ENCODE measurements at regions not wholly inside any gene's neighbourhood (a gene's known extent, or its start where the extent isn't known, plus 50 kb on each side); places are given as distances from the start of the nearest gene placed in this dataset.

DNA sequence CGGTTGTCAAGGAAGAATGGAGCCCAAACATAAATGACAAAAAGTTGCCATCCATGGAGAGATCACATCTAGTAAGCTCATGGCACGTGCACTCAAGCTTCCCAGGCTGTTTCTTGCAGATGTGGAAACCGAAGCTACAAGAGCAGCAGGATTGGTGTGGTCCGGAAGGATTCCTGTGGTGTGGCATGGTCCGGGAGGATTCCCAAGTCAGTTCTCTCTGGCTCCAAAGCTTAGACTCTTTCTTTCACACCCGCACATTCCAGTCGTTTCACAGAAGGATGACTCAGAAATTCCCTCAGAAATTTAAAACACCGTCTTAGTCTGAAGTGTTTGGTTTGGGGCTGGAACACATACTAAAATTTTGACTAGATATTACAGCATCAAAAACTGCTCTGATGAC lies 78.0 kb upstream of the DRD2 start:
- no peak for DNase-seq

DNA sequence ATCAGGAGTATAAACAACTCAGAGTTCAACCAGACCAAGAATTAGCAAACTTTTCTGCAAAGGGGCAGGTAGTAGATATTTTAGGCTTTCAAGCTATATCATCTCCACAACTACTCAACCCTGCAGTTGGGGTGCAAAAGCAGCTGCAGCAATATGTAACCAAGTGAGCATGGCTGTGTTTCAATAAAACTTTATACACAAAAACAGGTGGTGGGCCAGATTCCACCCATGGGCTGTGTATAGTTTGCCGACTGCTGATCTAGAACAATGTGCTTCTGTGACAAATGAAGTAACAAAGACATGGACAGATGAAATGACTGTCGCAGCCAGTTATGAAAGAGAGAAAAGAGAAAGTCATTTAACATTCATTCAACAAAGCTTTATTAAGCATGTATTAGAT lies 77.1 kb upstream of the DRD2 start:
- DNase-seq = no peak

DNA sequence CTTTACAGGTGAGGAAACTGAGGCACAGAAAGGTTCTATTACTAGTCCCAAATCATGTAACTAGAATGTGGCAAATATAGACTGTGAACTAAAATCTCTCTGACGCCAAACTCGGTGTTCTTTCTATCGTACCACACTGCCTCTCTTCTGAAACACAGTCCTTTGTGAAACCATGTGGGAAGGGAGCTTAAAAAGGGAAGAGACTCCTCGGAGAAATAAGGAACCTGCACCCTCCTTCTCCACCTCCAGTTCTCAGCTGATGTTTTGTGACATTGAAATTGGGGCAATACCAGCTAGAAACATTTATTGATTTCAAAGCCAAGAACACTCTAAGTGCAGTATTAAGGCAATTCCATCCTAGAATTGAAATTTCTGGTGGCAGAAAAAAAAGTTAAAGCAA lies 76.4 kb upstream of the DRD2 start:
- no peak for DNase-seq

DNA sequence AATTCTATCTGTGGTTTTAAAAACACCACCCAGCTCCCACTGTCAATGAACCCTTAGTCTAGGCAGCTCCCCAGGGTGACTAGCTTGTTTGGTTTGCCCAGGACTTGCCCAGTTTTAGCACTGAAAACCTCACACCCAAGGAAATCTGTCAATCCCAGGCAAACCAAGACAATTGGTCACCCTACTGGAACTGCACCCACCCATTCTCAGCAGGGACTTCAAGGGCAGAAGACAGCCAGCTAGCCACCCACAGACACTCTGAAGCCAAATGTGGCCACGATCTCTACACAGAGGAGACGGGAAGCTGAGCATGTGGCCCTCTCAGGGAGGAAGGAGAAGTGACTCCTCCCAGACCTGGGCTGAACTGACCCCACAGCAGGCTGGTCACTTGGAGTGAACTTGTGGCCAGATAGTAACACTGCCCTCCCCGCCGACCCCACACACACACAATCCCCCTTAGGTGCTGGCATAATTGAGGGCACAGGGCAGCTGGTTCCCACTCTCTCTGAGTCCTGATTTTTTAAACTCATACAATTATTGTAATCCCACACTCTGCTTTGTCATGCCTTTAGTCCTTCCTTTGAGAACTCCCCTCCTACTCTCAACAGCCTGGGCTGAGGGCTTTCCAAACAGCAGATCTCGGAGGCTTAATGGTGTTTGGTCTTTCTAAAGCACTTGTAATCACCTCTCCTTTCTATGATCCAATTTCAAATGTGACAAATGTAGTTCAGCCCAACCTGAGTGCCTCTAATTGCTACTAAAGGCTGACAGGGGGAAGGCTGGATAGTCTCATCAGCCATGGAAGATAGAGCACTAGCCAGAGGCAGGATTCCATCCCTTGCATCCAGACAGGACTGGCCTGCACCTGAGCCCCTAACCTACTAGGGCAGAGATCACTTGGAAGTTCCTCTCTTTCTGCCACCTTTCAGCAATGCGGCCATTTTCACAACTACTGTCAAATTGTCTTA lies 74.7 kb upstream of the DRD2 start:
- DNase-seq = no peak

DNA sequence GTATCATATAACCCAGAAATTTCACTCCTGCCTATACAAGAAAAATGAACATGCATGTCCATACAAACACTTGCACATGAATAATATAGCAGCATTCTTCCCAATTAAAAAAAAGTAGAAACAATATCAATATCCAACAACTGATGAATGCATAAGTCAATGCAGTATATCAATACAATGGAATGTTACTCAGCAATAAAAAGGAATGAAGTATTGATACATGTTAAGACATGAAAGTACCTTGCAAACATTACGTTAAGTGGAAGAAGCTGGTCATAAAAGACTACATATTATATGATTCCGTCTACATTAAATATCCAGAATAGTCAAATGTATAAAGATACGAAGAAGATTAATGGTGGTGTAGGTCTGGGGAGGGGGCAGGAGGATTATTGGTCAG lies 73.9 kb upstream of the DRD2 start:
- no peak for DNase-seq

DNA sequence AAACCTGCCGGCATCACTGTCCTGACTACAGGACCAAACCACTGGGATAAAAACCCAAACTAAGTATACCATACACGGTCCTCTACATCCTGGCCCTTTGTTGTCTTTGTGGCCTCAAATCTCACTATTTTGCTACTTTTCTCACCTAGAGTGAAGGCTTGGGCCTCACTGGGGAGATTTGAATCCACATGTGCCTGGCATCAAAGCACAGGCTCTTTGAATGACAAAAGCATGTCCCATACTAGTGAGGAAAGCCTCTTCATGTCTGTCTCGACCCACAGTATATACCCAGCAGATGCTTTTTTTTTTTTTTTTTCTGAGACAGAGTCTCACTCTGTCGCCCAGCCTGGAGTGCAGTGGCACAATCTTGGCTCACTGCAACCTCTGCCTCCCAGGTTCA lies 72.5 kb upstream of the DRD2 start:
- DNase-seq = no peak

DNA sequence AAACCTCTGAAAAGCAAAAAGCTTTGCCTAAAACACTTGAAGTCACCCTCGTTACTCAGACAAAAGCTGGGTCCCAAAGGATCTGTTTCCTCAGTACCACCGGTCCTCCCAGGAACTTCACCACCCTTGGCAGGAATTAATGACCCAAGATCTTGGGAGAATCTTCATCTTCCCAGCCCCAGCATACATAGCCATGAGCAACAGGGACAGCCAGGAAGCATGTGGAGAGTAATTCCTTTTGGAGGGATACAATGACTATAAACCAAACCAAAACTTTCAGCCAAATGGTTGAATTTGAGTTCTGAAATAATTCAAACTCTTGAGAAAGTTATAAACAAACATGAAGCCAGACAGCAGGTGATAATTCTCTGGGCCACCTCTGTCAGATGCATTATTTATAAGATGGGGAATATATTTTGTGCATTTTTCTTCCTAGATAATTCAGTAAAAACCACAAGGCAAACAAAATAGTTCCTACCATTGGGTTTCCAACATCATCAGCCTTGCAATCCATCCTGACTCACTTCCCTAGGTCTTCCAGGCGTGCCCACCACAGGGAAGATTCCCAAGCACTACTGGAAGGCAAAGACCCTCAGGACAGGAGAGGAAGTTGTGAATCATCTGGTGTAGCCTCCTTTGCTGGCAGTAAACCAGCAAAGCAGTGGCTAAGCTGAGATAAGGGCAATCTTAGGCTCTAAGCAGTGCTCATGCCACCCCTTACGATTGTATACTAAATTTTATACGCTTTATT lies 71.7 kb upstream of the DRD2 start:
- DNase-seq = no peak

DNA sequence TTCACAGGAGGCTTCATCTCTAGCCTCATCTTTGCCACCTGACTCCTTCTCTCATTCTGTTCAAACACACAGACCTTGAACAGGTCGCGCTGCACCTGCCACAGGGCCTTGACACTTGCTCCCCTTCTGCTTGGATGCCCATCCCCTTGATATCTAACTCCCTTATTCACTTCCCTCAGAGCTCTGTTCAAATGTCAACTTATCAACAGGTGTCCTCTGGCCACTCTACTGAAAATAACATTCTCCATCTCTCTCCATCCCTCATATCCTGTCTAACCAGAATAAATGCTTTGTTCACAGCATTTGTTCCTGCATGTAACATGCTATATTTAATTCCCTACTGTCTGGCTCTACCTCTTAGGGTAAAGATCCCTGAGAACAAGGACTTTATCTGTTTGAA lies 67.2 kb upstream of the DRD2 start:
- no peak for DNase-seq

DNA sequence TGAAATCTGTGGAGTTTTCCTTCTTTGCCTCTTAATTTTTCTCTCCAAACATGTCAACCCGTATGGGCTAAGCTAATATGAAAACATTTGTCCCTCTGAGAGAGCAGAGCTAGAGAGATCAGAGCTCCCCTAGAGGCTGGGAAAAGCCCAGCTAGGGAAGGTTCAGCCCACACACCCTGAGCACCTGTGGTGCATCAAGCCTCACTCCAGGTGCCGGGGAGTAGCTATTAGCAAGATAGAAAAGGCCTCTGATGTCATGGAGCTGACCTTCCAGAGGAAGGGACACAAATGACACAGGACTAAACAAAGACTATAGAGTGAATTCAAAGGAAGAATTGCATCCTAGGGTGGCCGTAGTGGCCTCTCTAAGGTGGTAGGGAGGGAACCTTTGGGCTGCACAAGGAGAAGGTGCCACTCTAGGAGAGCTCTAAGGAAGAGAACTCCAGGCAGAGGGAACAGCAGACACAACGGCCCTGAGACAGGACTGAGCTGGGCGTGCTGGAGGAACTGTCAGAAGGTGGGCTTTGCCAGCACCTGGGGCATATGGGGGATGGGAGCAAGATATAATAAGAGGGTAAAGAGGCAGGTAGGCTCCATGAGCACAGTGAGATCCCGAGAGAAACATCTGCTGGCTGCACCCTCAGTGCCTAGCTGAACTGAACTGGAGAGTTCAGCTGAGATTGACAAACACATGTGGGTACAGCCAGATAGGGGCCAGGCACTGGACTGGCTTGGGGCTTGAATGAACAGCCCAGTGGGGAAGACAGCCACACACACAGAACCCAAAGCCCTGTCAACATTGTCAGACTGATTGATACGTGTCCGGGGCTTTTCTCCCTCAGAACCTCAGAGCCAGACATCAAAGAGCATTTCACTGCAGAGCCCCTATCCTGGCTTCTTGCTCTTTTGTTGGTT lies 65.5 kb upstream of the DRD2 start:
- no peak for DNase-seq

DNA sequence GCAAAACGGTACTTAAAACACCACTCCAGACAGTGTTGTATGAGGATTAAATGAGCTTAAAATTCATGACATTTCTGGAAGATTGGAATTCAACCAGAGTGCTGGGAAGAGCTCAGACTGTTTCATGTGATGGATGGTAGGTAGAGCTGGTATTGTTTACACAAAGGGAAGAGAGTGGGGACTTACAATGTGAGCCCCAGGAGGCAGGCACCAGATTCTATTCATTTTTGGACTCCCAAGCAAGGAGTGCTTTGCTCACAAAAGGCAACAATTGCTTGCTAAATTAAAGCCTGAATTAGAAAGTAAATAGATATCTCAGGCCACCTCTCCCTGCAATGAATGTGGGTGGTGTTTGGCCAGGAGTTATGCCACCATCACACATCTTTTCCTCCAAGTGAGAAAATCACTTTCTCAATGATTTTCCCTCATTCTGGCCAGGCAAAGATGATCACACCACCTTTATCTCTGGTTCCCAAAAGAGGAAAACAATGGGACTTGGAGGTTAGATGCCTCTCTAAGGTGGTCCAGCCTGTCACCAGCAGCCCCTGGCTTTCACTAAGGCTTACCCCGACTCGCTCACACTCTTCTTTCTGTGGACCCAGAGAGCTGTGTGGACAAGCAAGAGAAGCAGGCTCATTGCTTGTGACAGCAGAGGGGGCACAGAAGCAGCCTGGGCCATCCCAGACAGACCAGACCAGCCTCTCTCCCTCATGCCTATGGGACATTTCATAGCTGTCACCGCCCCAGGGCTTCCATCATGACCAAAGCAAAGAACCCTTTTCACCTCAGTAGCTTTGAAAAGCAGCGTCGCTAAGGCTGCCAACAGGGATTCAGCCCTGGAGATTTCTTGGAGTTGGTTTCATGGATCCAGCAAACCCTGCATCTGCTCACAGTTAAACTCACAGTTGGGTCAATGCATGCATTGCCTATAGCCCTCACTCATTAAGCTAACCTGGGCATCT lies 63.5 kb upstream of the DRD2 start:
- DNase-seq = no peak

DNA sequence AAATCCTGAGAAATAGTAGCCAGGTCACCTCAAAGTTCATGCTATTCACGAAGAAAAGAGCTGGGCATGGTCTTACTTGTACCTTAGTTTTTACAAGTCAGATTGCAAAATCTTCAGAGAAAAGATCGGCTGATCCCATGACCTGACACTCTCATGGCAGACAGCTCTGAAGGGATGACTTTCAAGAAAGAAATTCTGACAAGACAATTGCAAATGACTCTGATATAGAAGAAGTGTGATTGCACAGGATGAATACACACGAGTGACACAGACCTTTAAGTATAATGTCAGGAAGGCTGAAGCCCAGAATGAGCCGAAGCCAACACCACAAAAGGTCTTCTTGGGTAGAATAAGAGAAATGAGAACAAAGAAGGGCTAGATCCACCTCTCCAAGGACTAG lies 59.4 kb upstream of the DRD2 start:
- DNase-seq = no peak

DNA sequence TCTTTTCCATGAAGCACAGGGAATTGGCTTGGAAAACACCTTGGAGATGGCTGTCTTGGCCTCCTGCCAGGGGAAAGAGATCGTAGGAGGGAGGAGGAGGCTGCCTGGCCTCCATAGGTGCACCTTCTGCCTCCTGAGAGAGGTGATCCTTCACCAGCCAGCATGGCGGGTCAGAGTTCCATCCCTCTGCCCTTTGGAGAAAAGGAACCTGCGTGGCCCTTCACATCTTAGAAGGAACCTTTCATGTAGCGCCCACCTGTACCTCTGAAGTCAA lies 58.2 kb upstream of the DRD2 start:
- DNase-seq = no peak

DNA sequence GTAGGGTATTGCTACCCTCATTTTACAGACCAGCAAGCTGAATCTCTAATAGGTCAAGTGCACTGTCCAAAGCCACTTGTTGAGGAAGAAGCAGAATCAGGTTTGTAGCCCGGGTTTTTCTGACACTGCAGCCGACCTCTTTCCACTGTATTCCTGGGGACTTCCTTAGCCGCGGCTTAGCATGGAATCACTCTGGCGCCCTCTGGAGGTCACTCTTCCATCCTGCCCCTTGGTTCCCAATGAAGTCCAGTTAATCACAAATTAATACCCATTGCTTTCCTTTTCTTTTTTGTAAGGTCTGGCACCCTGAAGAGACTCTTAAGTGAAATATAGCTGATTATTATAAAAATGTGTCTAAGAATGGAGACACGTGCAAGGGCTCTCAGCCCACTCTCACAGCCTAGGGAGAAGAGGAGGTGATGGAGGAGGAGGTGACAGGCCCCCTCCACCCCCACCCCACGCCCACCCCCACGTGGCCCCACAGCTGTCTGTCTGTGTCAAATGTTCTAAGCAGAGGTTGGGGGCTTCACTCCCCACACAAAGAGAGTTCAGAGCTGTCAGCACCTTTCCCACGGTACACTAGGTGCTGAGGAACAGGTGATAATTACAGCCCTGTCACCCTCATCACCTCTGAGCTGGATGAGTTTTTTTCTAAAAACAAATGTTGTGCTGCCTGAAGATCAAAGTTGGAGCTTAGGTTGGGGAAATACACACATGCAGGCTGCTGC lies 57.7 kb upstream of the DRD2 start:
- peak; percentile 48 for DNase-seq

DNA sequence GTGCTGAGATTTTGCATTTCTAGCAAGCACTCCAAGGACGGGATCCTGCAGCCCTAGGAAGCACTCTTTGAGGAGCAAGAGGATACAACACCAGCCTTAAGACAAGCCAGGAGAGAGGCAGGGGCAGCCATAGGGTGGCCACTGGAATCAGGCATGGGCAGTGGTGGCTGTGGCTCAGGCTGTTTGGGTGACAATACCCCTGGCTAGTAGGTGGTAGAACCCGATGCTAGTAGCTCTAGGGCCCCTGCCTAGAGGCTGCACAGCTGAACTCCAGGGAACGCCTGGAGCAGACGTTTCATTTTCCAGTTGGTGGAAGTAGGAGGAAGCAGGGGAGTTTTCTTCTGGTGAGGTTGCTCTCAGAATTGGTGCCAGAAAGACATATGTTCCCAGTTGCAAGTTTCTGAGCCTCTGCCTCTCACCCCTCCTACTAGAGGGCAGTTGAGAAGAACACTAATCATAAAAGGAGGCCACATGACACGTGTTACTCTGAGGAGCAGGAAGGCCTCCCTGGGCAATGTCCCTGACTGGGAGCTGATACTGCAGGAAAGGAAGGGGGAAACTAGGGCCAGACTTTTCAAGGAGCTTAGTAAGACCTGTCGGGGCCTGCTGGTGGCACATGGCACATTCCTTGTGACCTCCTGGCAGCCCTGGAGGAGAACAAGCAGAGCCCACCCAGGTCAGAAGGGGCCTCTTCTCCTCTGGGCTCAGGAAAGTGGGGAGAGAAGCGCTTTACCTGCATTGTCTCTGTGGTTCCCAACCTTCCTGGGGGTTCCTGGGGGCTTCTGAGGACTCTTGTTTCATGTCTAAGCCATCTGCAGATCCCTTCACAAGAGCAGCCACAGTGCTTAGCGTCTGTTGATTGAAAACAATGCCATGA lies 56.6 kb upstream of the DRD2 start:
- no peak for DNase-seq

DNA sequence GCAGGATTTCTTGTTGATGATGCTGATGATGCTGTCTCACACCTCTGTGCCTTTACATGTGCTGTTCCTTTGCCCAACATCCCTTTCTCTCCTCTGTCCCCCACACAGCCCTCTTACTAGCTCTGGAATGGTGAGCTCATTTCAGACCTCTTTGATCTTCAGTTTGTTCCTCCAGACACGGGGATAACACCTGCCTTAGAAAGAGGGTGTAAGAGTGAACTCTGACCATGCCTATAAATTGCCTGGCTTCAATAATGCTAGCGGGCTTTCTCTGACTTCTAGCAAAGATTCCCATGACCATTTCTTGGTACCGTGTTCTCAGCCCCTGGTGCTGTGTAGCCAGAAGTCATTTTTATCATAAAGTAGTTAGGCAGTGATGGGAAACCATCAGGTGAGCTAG lies 55.9 kb upstream of the DRD2 start:
- no peak for DNase-seq

DNA sequence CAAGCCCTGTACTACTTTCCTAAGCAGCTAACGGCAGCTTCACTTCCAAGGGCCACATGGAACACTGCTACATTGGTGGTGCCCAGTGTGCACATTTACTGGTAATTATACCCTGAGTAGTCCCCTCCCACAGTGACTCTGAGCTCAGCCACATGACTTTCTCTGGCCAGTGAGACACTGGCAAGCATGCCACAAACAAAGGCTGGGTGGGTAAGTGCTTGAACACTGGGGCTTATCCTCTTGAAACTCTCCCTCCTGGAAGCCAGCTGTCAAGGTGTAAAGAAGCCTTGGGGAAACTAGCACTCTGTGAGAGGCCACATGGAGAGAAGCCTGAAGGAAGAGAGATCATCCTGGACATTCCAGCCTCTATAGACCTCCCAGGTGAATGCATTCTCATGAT lies 54.4 kb upstream of the DRD2 start:
- no peak for DNase-seq

DNA sequence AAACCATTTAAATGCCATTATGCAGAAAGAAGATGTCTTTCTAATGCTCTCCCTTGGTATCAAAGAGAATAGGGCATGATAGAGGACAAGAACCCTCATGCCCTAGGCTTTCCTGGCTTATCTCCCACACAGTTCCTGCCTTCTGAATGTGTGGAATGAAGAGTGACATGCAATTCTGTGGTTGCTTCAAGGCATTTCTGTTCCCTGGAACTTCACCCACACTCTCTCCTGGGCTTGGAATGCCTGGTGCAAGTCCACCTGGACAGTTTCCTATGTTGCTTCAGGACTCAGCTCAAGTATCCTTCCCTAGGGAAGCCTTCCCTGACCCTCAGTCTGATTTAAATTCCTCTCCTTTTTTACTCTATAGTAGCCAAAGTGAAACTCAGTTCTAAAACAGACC lies 53.8 kb upstream of the DRD2 start:
- no peak for DNase-seq

DNA sequence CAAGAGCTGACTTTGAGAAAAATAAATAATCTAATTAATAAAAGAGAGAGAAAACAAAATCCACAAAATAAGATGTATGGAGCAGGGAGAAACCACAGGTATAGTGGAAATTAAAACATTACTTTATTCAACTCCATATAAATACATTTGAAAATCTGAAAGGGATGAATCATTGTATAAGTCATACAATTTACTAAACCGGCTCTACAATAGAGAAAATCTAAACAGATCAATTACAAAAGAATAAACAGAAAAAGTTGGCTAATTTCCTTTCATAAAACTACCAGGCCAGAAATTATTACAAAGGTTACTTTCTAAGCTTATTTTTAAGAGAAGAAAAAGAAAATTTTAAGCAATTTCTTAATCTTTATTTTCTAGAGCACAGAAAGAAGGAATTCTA lies 51.3 kb upstream of the DRD2 start:
- DNase-seq = no peak

Data from activated gamma-delta T cell treated with Interleukin-2 at 50 U/mL for 16 hours (primary cell).